GM19025 (cell line): ENCODE measurements at regions not wholly inside any gene's neighbourhood (a gene's known extent, or its start where the extent isn't known, plus 50 kb on each side); places are given as distances from the start of the nearest gene placed in this dataset.
A peak's percentile ranks its signal among the peaks of the same experiment; 100 is the strongest.
"Not testable (repeated sequence)": the region's sequence is repeated elsewhere in the genome, so short reads cannot be mapped to it uniquely, and the experiment has no call there.

ENCODE experiments used
- ATAC-seq: cut with Tn5 transposase; IDR thresholded peaks from one replicate; pipeline ENCODE4 v1.9.1; 2021; ENCODE audit warnings: mild to moderate bottlenecking, low read depth, moderate library complexity; ENCODE audit not compliant: unreplicated experiment

- ATAC-seq = no peak
These were observed 143.8 kb upstream of the LAMA2 start for GRCh38 chr6:128739112-128739511.

- ATAC-seq = no peak
These were observed 144.8 kb upstream of the LAMA2 start for GRCh38 chr6:128738112-128738511.

GRCh38 chr6:128736780-128737179, 146.2 kb upstream of the LAMA2 start:
- no peak for ATAC-seq

GRCh38 chr6:128731249-128732165, 151.4 kb upstream of the LAMA2 start:
- no peak for ATAC-seq

- ATAC-seq = no peak
These were observed 155.4 kb upstream of the LAMA2 start for GRCh38 chr6:128727500-128727899.

GRCh38 chr6:128725271-128726233, 157.4 kb upstream of the LAMA2 start:
- no peak for ATAC-seq

- ATAC-seq = no peak
These were observed 158.2 kb upstream of the LAMA2 start for GRCh38 chr6:128724738-128725137.

- no peak for ATAC-seq
These were observed 159.3 kb upstream of the LAMA2 start for GRCh38 chr6:128723667-128724066.

GRCh38 chr6:128720891-128721290, 162.0 kb upstream of the LAMA2 start:
- no peak for ATAC-seq

- ATAC-seq = no peak
These were observed 163.2 kb upstream of the LAMA2 start for GRCh38 chr6:128719786-128720185.

- no peak for ATAC-seq
These were observed 169.5 kb upstream of the LAMA2 start for GRCh38 chr6:128713461-128713860.

GRCh38 chr6:128712898-128713297, 170.0 kb upstream of the LAMA2 start:
- no peak for ATAC-seq

- ATAC-seq = no peak
These were observed 171.8 kb upstream of the LAMA2 start for GRCh38 chr6:128711149-128711548.

- no peak for ATAC-seq
These were observed 172.6 kb upstream of the LAMA2 start for GRCh38 chr6:128710315-128710714.

- ATAC-seq = no peak
These were observed 178.3 kb upstream of the LAMA2 start for GRCh38 chr6:128704601-128705000.

- not testable (repeated sequence) for ATAC-seq
These were observed 179.1 kb upstream of the LAMA2 start for GRCh38 chr6:128703794-128704193.

GRCh38 chr6:128696691-128697689, 176.6 kb upstream of the PTPRK start:
- ATAC-seq = no peak

GRCh38 chr6:128694303-128695009, 174.1 kb upstream of the PTPRK start:
- ATAC-seq = peak; percentile 91

- ATAC-seq = no peak
These were observed 169.7 kb upstream of the PTPRK start for GRCh38 chr6:128690063-128690462.
